T follicular helper cell (primary cell): ENCODE measurements at regions not wholly inside any gene's neighbourhood (a gene's known extent, or its start where the extent isn't known, plus 50 kb on each side); places are given as distances from the start of the nearest gene placed in this dataset.
"Not testable (repeated sequence)": the region's sequence is repeated elsewhere in the genome, so short reads cannot be mapped to it uniquely, and the experiment has no call there.

Experiments used
- DNase-seq: peaks from one replicate; pipeline ENCODE4 v3.0.0-alpha.2; 2020; ENCODE audit warnings: low read depth

DNA sequence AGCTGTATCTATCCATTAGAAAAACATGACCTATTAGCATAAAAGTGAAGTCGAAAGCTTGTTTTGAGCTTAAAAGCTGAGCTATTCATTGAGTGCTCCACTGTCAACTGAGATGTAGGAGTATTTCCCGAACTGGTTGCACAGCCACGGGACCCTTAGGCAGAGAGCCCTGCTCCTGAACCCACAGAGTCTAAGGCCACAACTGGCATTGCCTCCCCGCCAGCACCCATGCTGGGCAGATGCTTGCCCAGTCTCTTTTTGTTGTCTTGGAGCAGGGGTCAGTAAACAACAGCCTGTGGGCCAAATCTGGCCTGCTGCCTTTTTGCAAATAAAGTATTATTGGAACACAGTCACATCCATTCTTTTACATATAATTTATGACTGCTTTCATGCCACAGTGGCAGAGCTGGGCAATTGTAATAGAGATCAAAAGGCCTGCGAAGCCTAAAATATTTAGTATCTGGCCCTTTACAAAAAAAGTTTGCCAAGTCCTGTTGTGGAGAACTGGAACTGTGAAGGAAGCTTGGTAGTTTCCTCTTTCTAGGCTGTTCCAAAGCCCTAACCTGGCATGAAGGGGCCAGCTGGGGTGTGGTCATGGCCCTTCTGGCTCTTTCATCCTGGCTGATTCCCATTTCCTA lies 58.4 kb upstream of the WAPL start:
- no peak for DNase-seq

DNA sequence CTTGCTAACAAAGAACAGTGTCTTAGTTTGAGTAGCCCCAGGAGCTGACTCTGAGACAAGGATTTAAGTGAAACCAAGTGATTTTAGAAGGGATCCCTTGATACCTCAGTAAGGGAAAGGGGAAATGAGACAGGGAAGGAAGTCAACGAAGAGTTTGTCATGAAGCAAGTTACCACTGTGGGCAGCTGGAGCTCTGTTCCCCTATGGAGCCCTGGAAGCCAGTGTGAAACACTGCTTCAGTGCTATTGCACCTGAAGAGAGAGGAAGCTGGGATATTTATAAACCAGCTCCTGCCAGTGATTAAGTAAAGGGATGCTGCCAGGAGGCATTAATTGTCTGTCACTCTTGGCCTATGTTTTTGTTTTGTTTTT lies 58.9 kb upstream of the WAPL start:
- no peak for DNase-seq

DNA sequence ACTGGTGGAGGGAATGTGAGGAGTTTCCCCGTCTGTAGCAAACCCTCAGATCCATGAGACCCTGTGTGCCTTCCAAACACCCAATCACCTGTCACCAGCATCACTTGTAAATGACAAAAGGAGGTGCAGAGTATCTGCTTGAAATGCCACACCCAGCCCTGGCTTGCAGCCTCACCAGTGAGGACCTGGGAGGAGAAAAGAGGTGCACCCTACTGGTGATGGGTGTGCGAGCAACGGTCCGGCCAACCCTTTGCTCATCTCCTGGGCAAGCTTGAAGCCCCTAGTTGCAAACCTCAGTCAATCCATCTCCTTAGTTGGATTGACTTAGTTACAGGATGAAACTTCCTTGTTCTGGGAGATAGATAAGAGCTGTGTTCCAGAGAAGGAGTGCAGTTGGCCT lies 62.4 kb upstream of the WAPL start:
- no peak for DNase-seq

DNA sequence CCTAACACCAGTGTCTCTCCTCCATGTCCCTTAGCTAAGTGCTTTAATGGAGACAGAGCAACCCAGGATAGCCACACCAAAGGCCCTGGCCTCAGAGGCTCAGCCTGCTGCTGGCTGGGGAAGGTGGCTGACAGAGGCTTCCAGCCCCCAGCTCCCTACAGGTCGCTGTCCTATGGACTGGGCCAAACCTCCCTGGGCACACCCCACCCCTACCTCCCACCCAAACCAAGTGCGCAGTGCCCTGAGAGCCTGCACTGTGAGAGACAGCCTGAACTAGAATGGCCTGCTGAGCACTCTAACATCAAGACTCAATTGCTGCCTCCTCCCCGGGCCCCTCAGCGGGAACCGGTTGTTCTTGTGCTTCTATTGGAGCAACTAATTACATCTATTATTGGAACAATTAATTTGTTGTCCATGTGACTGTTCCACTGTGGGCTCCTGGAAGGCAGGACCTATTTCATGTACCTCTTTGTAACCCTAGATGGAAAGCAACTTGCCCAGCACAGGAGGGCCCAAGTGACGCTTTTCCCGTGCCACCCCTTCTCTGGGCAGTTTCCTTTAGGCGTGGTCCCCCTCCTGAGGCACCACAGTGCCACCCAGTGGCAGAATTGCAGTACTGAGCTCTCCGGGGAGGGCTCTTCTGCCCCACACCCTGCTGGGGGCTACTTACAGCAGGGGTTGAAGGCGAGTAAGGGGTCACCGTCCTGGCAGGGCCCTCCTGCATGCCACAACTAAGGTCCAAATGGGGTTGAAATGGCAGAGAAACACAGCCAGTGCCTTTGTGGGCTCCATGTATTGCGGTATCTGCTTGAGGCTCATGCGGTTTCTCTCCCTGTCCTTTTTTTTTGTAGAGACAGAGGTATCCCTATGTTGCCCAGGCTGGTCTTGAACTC lies 63.7 kb upstream of the WAPL start:
- peak; percentile 55 for DNase-seq

DNA sequence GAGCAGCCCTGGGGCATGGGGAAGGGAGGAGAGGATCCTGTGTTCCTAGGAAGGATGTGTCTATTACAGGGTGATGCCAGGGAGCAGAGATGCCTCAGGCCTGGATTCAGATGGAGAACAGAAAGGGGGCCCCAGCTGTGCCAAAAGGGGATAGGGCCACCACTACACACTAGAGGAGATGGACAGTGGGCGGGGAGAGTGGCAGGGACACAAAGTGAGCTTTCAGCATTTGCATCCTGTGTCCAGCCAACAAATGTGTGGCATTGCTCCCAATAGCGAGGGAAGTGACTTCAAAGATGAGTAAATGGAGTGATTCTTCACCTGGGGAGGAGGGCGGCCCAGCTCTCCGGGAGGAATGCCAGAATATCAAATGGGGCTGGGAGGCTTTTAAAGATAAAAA lies 64.9 kb upstream of the WAPL start:
- no peak for DNase-seq

DNA sequence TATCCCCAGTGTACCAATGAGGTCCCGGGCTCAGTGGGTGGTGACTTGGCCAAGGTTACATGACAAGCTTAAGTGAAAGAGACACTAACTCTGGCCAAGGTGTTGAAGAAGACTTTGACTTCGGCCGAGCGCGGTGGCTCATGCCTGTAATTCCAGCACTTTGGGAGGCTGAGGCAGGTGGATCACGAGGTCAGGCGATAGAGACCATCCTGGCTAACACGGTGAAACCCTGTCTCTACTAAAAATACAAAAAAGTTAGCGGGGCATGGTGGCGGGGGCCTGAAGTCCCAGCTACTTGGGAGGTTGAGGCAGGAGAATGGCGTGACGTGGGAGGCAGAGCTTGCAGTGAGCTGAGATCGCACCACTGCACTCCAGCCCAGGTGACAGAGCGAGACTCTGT lies 65.6 kb upstream of the OPN4 start:
- DNase-seq: not testable (repeated sequence)

DNA sequence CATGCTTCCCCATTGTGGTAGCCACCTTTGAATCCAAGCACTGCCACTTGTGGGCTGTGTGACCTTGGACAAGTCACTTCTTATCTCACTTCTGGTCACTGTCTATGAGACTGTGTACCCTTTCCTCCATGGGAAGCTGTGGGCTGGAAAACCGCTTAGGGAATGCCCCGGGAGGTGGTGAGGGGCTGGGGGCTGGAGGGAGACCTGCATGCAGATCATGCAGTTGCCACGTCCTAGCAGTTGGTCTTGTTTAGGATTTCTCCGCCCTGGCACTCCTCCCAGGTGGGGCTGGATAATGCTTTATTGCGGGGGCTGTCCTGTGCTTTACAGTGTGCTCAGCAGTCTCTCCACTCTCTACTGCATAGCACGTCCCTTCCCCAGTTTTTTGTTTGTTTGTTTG lies 62.9 kb upstream of the OPN4 start:
- no peak for DNase-seq

DNA sequence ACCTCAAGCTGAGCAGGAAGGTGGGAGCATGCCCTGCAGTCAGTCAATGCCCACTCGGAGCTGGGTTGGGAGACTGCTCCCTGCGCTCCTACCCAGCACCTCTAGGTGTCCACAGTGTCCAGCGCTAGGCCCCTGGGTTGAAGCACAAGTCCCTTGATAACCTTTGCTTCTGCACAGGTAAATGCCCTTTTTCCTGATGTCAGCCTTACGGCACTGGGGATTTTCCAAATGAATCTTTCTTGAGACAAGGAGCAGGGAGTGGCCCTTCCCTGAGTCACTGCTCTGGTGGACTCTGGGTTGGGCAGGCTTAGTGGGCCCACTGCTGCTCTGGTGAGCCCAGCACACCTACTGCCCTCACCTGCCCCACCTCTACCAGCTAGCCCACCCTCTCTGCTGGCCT lies 61.9 kb upstream of the OPN4 start:
- no peak for DNase-seq

DNA sequence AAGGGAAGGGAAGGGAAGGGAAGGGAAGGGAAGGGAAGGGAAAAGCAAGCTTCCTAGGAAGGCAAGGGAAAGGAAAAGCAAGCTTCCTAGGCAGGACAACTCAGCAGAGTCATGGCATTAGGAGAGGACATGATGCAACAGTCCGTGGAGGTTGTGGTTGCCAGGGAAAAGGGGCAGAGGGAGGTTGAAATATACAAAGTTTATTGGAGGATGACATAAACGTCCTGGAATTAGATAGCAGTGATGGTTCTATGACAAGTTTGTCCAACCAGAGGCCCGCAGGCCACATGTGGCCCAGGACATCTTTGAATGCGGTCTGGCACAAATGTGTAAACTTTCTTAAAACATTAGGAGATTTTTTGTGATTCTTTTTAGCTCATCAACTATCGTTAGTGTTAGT lies 59.8 kb upstream of the OPN4 start:
- DNase-seq: no peak

DNA sequence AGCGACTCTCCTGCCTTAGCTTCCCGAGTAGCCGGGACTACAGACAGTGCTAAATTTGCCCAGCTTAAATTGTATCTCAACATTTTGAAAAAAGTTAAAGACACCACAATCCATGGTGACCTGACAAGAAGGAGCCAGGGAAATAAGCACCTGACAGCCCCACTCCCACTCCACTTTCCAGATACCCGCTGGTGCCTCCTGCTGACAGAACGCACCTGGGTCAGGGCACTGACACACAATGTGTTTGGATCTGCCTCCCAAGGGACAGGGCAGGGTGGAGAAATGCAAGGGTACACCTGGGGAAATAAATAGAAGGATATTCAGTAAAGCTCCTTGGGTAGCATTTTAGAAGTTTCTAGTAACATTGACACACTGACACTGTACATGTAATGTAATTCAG lies 58.9 kb upstream of the OPN4 start:
- no peak for DNase-seq

DNA sequence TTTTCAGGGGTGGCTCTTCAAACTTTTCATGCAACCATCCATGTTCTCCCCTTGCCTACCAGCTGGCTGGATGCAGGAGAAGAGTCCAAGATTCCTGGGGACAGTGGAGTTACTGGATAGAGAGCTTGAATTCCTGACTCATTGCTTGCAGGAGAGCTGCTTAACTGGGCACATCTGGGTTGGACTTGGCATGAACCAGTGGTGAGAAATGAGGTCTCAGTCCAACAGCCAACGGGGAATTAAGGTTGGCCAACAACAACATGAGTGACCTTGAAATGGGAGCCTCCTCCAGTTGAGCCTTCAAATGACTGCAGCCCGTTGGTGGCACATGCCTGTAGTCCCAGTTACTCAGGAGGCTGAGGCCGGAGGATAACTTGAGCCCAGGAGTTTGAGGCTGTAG lies 58.1 kb upstream of the OPN4 start:
- DNase-seq: no peak

DNA sequence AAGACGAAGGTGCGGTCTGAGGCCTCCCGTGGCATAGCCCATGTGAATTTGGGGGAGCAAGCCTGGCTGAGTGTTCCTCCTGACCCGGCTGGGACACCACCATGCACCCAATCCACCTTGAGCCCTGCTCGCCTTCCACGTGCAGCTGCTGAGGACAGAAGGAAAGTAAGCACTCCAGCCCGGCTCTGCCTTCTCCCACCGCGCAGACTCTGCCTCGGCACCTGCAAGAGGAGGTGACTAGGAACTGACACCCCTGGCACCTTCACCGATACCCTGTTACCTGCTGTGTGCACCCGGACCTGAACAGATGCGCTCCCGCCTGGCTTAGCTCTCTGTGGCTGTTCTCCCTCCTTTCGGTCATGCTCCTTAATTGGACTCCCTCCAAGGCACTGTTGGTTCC lies 57.0 kb upstream of the OPN4 start:
- DNase-seq: no peak

DNA sequence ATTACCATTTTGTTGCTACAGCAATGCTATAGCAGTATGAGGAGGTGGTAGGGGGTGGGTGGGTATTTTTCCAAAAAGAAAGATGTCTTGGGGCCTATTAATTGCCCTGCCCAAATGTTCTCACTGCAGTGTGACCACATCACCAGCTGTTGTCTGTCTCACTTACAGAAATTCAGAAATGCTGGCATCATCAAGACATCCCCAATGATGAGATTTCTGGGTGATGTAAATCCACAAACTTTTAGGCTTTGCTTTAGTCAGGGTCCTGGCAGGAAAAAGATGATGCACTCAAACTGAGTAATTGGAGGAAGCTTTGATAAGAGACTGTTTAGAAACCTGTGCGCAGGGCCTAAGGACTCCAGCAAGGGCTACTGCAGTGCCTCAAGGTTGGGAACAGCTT lies 56.2 kb upstream of the OPN4 start:
- no peak for DNase-seq

DNA sequence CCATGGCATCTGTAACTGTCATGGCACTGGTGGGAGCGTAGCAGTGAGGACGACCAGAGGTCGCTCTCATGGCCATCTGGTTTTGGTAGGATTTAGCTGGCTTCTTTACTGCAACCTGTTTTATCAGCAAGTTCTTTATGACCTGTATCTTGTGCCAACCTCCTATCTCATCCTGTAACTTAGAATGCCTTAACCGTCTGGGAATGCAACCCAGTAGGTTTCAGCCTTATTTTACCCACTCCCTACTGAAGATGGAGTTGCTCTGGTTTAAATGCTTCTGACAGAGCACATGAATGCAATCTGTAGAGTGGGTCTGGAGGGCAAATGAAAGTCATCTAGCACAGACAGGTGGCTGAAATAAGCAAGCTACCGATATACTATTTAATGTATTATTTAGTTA lies 55.3 kb upstream of the OPN4 start:
- DNase-seq: no peak

DNA sequence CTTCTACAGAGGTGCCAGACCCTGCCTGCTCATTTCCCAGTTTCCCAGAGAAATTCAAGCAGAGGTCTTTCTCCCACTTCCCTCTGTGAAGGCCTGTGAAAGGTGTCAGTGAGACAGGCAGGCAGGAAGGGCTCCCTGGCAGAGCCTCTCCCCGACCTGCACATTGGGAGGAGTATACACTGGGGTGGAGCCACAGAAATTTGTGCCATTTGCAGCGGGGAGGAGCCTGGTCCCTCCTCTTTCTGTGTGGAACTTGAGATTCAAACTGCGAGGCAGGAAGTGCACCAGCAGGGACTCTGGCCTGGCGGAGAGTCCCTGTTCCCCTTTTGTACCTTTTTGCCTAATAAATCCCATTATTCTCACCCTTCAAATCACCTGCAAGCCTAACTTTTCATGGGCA lies 54.6 kb upstream of the OPN4 start:
- no peak for DNase-seq

DNA sequence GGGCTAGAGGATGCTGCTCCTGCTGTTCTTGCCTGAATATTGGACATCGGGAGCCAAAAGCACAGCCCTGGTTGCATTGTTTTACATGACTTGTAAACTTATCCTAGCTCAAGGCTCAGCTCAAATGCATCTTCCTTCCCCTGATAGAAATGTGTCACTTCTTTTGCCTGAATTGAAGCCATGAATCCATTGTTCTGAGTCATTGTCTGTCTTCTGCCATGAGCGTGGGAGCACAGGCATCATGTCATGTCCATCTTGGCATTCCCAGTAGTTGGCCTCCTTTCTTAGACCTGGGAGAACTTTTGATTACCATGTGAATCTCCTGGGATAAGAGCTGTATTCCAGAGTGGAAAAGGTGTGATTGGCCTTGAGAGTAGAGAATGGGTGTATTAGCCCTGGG lies 54.1 kb upstream of the OPN4 start:
- DNase-seq: no peak

DNA sequence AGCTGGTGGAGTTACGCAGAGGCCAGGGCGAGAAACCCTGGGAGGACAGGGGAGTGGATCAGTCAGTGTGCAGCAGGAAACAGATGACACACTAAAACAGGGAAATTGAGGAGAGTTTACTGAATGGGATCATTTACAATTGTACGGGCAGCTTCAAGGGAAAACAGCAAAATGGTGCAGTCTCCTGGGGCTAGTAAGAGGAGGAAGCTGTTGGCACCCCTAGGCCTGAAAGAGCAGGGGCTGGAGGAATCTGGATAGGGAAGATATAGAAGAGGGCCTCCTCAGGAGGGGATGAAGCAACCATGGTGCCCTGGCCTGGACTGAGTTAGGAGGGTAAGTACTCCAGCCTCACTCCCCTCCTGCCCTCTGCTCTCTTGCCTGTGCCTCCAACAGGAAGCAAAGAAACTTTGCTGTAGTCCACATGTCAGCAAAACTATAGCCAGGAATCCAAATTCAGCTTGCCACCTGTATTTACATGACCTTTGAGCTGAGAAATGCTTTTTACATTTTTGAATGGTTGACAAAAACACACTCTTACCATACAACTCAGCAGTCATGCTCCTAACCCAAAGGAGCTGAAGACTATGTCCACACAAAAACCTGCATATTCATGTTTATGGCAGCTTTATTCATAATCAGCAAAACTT lies 52.3 kb upstream of the OPN4 start:
- DNase-seq: no peak

DNA sequence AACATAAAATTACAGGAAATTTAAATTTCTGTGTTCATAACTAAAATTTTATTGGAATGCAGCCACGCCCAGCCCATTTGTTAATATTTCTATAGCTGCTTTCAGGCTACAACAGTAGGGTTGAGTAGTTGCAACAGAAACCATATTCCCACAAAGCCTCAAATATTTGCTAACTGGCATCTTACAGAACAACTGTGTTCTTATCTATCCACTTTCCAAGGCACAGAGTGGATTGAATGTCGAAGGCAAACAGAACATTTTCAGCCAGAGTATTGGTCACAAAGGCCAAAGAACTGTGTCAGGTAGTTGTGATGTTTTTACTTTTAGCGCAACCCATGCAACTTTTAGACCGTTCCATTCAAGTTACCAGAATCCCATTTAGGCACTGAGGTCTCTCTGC lies 51.1 kb upstream of the OPN4 start:
- DNase-seq: no peak
